H9 (cell line): ENCODE measurements at regions not wholly inside any gene's neighbourhood (a gene's known extent, or its start where the extent isn't known, plus 50 kb on each side); places are given as distances from the start of the nearest gene placed in this dataset.

Experiments
- DNase-seq: peaks from one replicate; pipeline ENCODE4 v3.0.0-alpha.2; 2017
- H2AFZ ChIP-seq: one replicate; pipeline ENCODE4 v1.6.1; 2013; ENCODE audit warnings: mild to moderate bottlenecking, low read length, control low read depth, moderate library complexity
- H2AK5ac ChIP-seq: 2 replicates; pipeline ENCODE4 v1.6.1; 2013; ENCODE audit warnings: low read length, control low read depth, mixed read lengths; ENCODE audit not compliant: insufficient read length
- H2BK120ac ChIP-seq: one replicate; pipeline ENCODE4 v1.6.1; 2013; ENCODE audit warnings: low read depth, mild to moderate bottlenecking, low read length, control low read depth, inconsistent platforms; ENCODE audit not compliant: poor library complexity, severe bottlenecking
- H2BK12ac ChIP-seq: 2 replicates; pipeline ENCODE4 v1.6.1; 2013; ENCODE audit warnings: low read length, control low read depth, mixed read lengths, low read depth; ENCODE audit not compliant: insufficient read length
- H2BK15ac ChIP-seq: 2 replicates; pipeline ENCODE4 v1.6.1; 2013; ENCODE audit warnings: low read depth, low read length, control low read depth
- H2BK20ac ChIP-seq: one replicate; pipeline ENCODE4 v1.6.1; 2013; ENCODE audit warnings: low read depth, mild to moderate bottlenecking, low read length, control low read depth, inconsistent platforms; ENCODE audit not compliant: poor library complexity, severe bottlenecking
- H2BK5ac ChIP-seq: 2 replicates; pipeline ENCODE4 v1.6.1; 2013; ENCODE audit warnings: low read length, control low read depth, mixed read lengths; ENCODE audit not compliant: insufficient read length
- H3K14ac ChIP-seq: 2 replicates; pipeline ENCODE4 v1.6.1; 2013; ENCODE audit warnings: low read length, control low read depth; ENCODE audit not compliant: insufficient read depth
- H3K18ac ChIP-seq: 2 replicates; pipeline ENCODE4 v1.6.1; 2013; ENCODE audit warnings: low read depth, mild to moderate bottlenecking, mixed read lengths, low read length, control low read depth; ENCODE audit not compliant: insufficient read length
- H3K23ac ChIP-seq: 2 replicates; pipeline ENCODE4 v1.6.1; 2013; ENCODE audit warnings: low read length, control low read depth, mixed read lengths, low read depth; ENCODE audit not compliant: insufficient read length
- H3K23me2 ChIP-seq: 2 replicates; pipeline ENCODE4 v1.6.1; 2013; ENCODE audit warnings: low read depth, mild to moderate bottlenecking, mixed read lengths, low read length, control low read depth; ENCODE audit not compliant: insufficient read length, poor library complexity, severe bottlenecking
- H3K27ac ChIP-seq: 2 replicates; pipeline ENCODE4 v1.5.1; 2013; ENCODE audit warnings: low read length, control low read depth, mixed read lengths, low read depth; ENCODE audit not compliant: insufficient read length
- H3K27me3 ChIP-seq: 2 replicates; pipeline ENCODE4 v1.6.1; 2013; ENCODE audit warnings: low read length, control low read depth, inconsistent platforms; ENCODE audit not compliant: insufficient read depth
- H3K4ac ChIP-seq: 2 replicates; pipeline ENCODE4 v1.6.1; 2013; ENCODE audit warnings: low read depth, mild to moderate bottlenecking, control low read depth, inconsistent platforms, low read length, moderate library complexity
- H3K4me1 ChIP-seq: 2 replicates; pipeline ENCODE4 v1.6.1; 2013; ENCODE audit warnings: low read length, control low read depth, inconsistent platforms; ENCODE audit not compliant: insufficient read depth
- H3K4me2 ChIP-seq: 2 replicates; pipeline ENCODE4 v1.6.1; 2013; ENCODE audit warnings: low read length, control low read depth, mixed read lengths; ENCODE audit not compliant: insufficient read length, insufficient read depth
- H3K56ac ChIP-seq: 2 replicates; pipeline ENCODE4 v1.6.1; 2013; ENCODE audit warnings: low read depth, mild to moderate bottlenecking, mixed read lengths, low read length, control low read depth; ENCODE audit not compliant: insufficient read length
- H3K79me1 ChIP-seq: 2 replicates; pipeline ENCODE4 v1.6.1; 2013; ENCODE audit warnings: low read depth, mild to moderate bottlenecking, moderate library complexity, low read length, control low read depth, inconsistent platforms; ENCODE audit not compliant: insufficient read depth, poor library complexity, severe bottlenecking
- H3K79me2 ChIP-seq: 2 replicates; pipeline ENCODE4 v1.6.1; 2013; ENCODE audit warnings: low read length, control low read depth, inconsistent platforms; ENCODE audit not compliant: insufficient read depth
- H3K9ac ChIP-seq: 2 replicates; pipeline ENCODE4 v1.6.1; 2013; ENCODE audit warnings: low read length, control low read depth, mixed read lengths; ENCODE audit not compliant: insufficient read length; ENCODE audit errors: extremely low read depth
- H3K9me3 ChIP-seq: one replicate; pipeline ENCODE4 v1.6.1; 2013; ENCODE audit warnings: low read depth, low read length, inconsistent platforms; ENCODE audit not compliant: control insufficient read depth
- H3T11ph ChIP-seq: one replicate; pipeline ENCODE4 v1.6.1; 2013; ENCODE audit warnings: mild to moderate bottlenecking, low read length, control low read depth, inconsistent platforms
- H4K20me1 ChIP-seq: one replicate; pipeline ENCODE4 v1.6.1; 2013; ENCODE audit not compliant: control insufficient read depth, insufficient read length, insufficient read depth
- H4K5ac ChIP-seq: 2 replicates; pipeline ENCODE4 v1.6.1; 2013; ENCODE audit warnings: low read depth, mild to moderate bottlenecking, mixed read lengths, low read length, control low read depth; ENCODE audit not compliant: insufficient read length
- H4K8ac ChIP-seq: replicated peaks from 2 replicates; pipeline ENCODE4 v1.6.1; 2013; ENCODE audit warnings: low read length, control low read depth, mixed read lengths, low read depth; ENCODE audit not compliant: insufficient read length
- H4K91ac ChIP-seq: 2 replicates; pipeline ENCODE4 v1.6.1; 2013; ENCODE audit warnings: low read depth, mild to moderate bottlenecking, moderate library complexity, mixed read lengths, low read length, control low read depth; ENCODE audit not compliant: insufficient read length
- H3K27ac Mint-ChIP-seq, 3 experiments: 2 replicates in 2 of 3; 3 replicates in 1 of 3; pipeline ENCODE4 v1.8.0; 2020 to 2021; ENCODE audit warnings: mixed read lengths in 3 of 3, mild to moderate bottlenecking in 1 of 3, moderate library complexity in 1 of 3
- H3K27me3 Mint-ChIP-seq: 2 replicates; pipeline ENCODE4 v1.8.0; 2021; ENCODE audit warnings: low read depth, mild to moderate bottlenecking, moderate library complexity, mixed read lengths
- H3K36me3 Mint-ChIP-seq, 3 experiments: 2 replicates in 2 of 3; 3 replicates in 1 of 3; pipeline ENCODE4 v1.8.0; 2020 to 2021; ENCODE audit warnings: low read depth in 3 of 3, mixed read lengths in 3 of 3; ENCODE audit not compliant: insufficient read depth in 1 of 3
- H3K4me1 Mint-ChIP-seq, 2 experiments: 2 replicates each; pipeline ENCODE4 v1.8.0; 2020; ENCODE audit warnings: mixed read lengths in 2 of 2
- H3K4me3 Mint-ChIP-seq, 2 experiments: 2 replicates in 1 of 2; 3 replicates in 1 of 2; pipeline ENCODE4 v1.8.0; 2020 to 2021; ENCODE audit warnings: mild to moderate bottlenecking in 2 of 2, mixed read lengths in 2 of 2, moderate library complexity in 1 of 2
- H3K9me3 Mint-ChIP-seq, 2 experiments: 2 replicates in 1 of 2; 3 replicates in 1 of 2; pipeline ENCODE4 v1.8.0; 2020; ENCODE audit warnings: mild to moderate bottlenecking in 2 of 2, mixed read lengths in 2 of 2, moderate library complexity in 1 of 2
- WGBS: extraction: QIAGEN DNeasy Blood & Tissue Kit; methylation state at CpG from one replicate; pipeline ENCODE4 v1.1.7; 2013; ENCODE audit warnings: missing lambda C conversion rate, low lambda C conversion rate, mixed read lengths; ENCODE audit not compliant: insufficient read length; ENCODE audit errors: extremely low coverage; 5-methylcytosine and 5-hydroxymethylcytosine counted together
- TF ChIP-seq, protein P1 (sequence below): fragments of 200-600 bp; sonication (generic); conservative IDR thresholded peaks from 3 replicates; pipeline ENCODE4 v1.8.0; 2021; ENCODE audit warnings: antibody characterized with exemption, mild to moderate bottlenecking

GRCh38 chr11:112785719-112786118 is 175.5 kb upstream of the NCAM1 start:
- no peaks in the 10 kb centered on the region for H3K27me3 Mint-ChIP-seq

More at GRCh38 chr11:112785719-112786118, 175.5 kb upstream of the NCAM1 start:
- Histone ChIP-seq H3K27ac (no peak overlapping the region), H3K4ac (no peak overlapping the region), H4K5ac (no peak overlapping the region), H3T11ph (no peak overlapping the region), H2BK120ac (no peak overlapping the region), H2BK12ac (no peak overlapping the region), H2BK15ac (no peak overlapping the region), H3K18ac (no peak overlapping the region), H2AK5ac (no peak overlapping the region), H4K91ac (no peak overlapping the region), H4K8ac (no peak overlapping the region), H2AFZ (no peak overlapping the region), H2BK5ac (no peak overlapping the region), H3K9me3 (no peaks in the 10 kb centered on the region), H3K4me2 (no peak overlapping the region), H3K9ac (no peak overlapping the region), H3K79me2 (no peaks in the 10 kb centered on the region), H3K14ac (no peak overlapping the region), H2BK20ac (no peak overlapping the region), H3K4me1 (0 out of 2 replicates have a peak, but pooled peaks cover 2% of the 10 kb centered on the region), H3K79me1 (no peaks in the 10 kb centered on the region), H3K23ac (no peak overlapping the region), H3K56ac (no peak overlapping the region), H3K23me2 (no peaks in the 10 kb centered on the region), H4K20me1 (no peaks in the 10 kb centered on the region), H3K27me3 (no peaks in the 10 kb centered on the region)
- Mint-ChIP-seq H3K9me3 (no peaks in the 10 kb centered on the region; a peak in 1 of 5 replicates), H3K4me3 (no peak overlapping the region), H3K36me3 (no peaks in the 10 kb centered on the region), H3K4me1 (peaks cover 21 to 24% of the 10 kb centered on the region in 2 experiments), H3K27ac (no peak overlapping the region; a peak in 1 of 7 replicates)
- WGBS: no CpG with 5 or more reads among the region's 3 CpGs
- no peak for DNase-seq
- TF ChIP-seq, protein P1, sequence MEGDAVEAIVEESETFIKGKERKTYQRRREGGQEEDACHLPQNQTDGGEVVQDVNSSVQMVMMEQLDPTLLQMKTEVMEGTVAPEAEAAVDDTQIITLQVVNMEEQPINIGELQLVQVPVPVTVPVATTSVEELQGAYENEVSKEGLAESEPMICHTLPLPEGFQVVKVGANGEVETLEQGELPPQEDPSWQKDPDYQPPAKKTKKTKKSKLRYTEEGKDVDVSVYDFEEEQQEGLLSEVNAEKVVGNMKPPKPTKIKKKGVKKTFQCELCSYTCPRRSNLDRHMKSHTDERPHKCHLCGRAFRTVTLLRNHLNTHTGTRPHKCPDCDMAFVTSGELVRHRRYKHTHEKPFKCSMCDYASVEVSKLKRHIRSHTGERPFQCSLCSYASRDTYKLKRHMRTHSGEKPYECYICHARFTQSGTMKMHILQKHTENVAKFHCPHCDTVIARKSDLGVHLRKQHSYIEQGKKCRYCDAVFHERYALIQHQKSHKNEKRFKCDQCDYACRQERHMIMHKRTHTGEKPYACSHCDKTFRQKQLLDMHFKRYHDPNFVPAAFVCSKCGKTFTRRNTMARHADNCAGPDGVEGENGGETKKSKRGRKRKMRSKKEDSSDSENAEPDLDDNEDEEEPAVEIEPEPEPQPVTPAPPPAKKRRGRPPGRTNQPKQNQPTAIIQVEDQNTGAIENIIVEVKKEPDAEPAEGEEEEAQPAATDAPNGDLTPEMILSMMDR: no peak
